NCI-H2029 treated with DMSO at 0.1 percent for 48 hours (cell line): ENCODE measurements at regions not wholly inside any gene's neighbourhood (a gene's known extent, or its start where the extent isn't known, plus 50 kb on each side); places are given as distances from the start of the nearest gene placed in this dataset.
"Not testable (repeated sequence)": the region's sequence is repeated elsewhere in the genome, so short reads cannot be mapped to it uniquely, and the experiment has no call there.

ENCODE experiments used
- DNase-seq: peaks from one replicate; lab custom pipeline; 2025; lab: John Stamatoyannopoulos, UW

GRCh38 chr17:70437656-70438055, 268.3 kb downstream of the KCNJ2 start:
- no peak for DNase-seq

GRCh38 chr17:70446446-70446845, 277.1 kb downstream of the KCNJ2 start:
- no peak for DNase-seq

GRCh38 chr17:70447588-70447987, 278.3 kb downstream of the KCNJ2 start:
- DNase-seq = peak; percentile 3

DNA sequence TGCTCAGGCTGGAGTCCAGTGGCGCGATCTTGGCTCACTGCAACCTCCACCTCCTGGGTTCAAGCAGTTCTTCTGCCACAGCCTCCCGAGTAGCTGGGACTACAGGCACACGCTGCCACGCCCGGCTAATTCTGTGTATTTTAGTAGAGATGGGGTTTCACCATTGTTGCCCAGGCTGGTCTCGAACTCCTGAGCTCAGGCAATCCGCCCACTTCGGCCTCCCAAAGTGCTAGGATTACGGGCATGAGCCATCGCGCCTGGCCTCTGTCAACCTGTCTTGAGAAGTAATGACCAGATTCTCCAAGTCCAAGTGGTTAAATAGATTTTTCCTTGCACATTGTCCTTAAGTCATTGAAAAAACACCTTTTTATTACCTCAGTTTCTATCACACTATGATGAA, 283.7 kb downstream of the KCNJ2 start:
- DNase-seq = not testable (repeated sequence)

DNA sequence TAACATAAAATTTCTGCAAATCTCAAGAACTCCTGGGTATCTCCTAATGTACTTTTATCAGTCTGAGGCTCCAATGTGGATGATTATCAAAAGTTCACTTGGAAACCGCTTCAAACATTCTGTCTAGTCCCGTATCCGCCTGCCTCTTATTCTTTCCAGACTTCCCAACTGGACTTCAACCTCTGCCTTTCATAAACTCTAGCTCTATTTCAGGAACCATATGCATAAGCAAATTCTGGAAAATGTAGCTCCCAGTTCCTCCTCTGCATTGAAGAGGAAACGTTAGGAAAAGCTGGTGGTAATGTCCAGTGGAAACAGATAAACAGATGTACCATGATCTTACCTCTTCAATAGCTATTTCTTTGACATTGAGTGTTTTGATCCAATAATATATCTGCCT, 285.0 kb downstream of the KCNJ2 start:
- DNase-seq = no peak

GRCh38 chr17:70454908-70455307, 285.6 kb downstream of the KCNJ2 start:
- DNase-seq = no peak

DNA sequence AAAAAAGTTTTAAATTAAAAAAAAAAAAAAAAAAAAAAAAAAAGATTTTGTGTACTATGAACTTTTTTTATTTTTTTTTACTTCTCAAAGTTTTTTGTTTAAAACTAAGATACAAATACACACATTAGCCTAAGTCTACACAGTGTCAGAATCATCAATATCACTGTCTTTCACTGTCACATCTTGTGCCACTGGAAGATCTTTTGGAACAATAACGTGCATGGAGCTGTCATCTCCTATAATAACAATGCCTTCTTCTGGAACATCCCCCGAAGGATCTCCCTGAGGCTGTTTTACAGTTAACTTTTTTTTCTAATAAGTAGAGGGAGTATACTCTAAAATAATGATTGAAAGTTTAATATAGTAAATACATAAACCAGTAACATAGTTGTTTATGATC, 295.7 kb downstream of the KCNJ2 start:
- DNase-seq = no peak

DNA sequence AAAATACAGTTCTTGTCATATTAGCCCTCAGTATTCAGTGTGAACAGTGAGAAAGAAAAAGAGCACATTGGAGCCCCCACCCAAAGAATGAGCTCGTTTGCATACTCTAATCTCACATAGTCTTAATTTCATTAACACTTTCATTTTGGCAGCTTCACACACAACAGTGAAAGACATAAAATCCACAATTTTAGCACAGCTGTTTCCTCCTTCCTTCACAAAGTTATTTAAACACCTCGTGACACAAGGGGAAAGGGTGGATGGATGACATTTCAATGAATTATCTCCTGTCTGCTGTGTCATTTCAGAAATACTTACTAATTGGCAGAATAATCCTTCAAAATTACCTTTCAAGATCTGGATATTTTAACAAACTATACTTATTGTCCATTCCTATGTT, 299.3 kb downstream of the KCNJ2 start:
- no peak for DNase-seq

GRCh38 chr17:70473049-70473448, 303.7 kb downstream of the KCNJ2 start:
- no peak for DNase-seq

- DNase-seq = no peak
These were observed 307.0 kb downstream of the KCNJ2 start for GRCh38 chr17:70476368-70476767.

- DNase-seq = no peak
These were observed 309.6 kb downstream of the KCNJ2 start for GRCh38 chr17:70478902-70479301.

- DNase-seq = no peak
These were observed 310.4 kb downstream of the KCNJ2 start for GRCh38 chr17:70479779-70480178.

DNA sequence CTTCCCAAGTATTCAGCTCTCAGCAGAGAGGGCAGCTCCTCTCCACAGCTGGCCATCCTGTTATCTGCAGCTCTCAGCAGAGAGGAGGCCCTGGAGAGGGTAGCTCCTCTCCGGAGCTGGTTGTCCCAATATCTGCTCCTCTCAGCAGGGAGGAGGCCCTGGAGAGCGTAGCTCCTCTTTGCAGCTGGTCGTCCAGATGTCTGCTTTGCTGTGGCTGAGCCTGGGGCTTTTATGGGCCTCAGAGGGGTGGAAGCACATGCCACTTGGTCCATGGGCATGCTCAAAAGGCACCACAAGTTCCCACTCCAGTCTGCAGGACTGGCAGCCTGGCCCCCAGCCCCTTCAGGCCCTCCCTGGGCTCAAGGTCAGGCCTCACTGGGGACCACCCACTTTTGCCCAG, 314.3 kb downstream of the KCNJ2 start:
- DNase-seq = no peak

DNA sequence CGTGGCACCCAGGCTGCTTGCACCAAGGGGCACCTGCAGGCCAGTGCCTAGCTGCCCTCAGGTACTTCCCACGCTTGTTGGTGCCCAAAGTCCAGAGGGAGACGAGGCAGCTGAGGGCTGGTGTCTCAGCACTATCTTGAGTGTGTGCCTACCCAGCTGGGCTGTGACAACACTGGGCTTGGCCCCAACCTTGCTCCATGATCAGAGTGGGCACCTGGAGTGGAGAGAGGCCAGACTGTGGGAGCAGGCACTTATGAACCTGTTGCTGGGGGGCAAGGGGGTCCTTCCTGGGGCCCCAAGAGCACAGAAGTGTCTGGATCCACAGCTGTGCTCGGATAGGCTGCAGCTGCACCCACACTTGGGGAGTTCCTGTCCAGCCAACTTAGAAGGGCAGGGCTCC, 314.7 kb downstream of the KCNJ2 start:
- DNase-seq = no peak

GRCh38 chr17:70484496-70484895, 315.2 kb downstream of the KCNJ2 start:
- DNase-seq = no peak

GRCh38 chr17:70492368-70492767, 323.0 kb downstream of the KCNJ2 start:
- DNase-seq = no peak

DNA sequence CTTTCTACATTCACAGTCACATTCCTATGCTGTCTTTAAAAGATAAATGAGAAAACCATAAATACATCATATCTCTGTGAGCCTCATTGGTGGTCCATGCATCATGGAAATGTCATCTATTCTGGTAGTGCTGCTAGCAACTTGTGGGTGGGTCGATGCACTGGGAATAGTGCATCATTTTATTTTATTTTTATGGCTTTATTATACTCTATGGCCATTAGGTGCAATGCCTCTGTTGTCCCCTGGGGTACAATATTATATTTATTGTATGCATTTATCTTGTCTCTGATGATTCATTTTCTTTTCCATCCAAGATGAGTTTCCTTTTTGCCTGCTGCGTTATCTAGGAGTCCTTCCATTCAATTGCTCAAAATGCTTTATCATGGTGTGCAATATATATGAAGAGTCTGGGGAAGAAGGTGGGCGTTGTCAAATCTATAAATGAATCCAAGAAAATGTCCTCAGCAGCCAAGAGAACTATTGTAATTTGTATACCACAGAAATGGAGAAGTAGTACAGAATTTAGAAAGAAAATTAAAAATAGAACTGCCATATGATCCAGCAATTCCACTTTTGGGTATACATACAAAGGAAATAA, 324.0 kb downstream of the KCNJ2 start:
- no peak for DNase-seq

GRCh38 chr17:70498631-70499030, 329.3 kb downstream of the KCNJ2 start:
- DNase-seq = no peak

GRCh38 chr17:70499067-70499786, 329.9 kb downstream of the KCNJ2 start:
- DNase-seq = no peak

DNA sequence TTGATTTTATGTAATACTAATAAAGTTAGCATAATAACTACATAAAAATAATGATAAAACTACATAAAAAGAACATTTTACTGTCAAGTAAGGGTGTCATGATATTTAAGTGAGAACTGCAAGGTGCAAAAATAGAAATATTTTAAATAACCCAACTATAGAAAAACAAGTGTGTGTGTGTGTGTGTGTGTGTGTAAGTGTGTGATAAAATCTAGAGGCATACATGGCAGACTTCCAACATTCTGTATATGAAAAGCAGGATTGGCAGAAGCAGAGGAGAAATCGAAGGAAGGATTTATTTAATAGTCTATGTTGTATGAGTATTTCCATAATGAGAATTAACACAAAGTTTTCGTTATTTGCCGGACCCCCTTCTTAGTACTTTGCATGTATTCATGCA, 334.1 kb downstream of the KCNJ2 start:
- no peak for DNase-seq

DNA sequence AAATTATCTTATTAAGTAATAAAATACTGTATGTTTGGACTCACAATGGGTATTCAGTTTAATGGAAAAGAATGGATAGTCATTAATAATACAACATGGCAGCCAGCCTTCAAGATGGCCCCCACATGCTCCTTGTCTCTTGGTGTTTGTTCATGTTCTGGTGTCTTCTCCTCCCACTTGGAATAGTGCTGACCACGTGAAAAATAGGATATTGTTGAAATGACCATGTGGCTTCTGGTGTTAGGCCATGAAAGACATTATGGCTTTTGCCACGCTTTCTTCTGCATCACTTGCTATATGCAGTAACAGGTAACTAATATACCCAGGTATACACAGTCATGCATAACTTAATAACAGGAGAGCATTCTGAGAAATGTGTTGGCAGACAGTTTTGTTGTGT, 341.0 kb downstream of the KCNJ2 start:
- no peak for DNase-seq

DNA sequence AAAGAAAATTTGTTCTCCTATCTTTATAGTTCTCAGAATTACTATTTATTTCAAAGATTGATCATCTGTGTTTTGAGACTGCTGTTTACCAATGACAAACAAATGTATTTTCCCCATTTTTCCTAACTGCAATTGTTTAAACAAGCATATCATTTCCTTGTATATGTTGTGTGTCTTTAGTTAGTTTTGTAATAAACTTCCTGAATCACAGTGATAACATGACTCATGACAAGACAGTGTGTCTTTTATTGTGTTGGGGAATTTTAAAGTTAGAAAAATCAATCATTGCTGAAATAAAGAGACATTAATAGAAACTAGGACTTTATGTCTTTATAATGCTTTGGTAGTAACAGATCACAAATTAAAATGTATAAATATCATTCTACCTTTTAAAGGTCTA, 348.5 kb downstream of the KCNJ2 start:
- DNase-seq = no peak

DNA sequence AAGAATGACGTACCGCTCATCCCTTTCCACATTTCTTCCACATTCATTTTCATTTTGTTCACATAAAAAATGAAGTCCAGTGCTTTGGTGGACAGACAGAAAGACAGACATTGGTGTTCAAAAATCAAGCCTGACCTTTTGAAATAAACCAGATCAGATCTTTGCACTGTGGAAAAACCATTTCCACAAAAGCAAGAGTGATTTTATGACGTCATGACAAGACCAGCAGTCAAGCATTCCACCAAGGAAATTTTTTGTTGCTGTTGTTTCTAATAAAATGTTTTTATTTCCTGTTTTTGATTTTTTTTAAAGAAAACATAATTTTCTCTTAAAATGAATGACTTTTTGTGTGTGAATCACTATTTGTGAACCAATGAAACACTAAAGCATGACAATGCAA, 350.0 kb downstream of the KCNJ2 start:
- DNase-seq = no peak

DNA sequence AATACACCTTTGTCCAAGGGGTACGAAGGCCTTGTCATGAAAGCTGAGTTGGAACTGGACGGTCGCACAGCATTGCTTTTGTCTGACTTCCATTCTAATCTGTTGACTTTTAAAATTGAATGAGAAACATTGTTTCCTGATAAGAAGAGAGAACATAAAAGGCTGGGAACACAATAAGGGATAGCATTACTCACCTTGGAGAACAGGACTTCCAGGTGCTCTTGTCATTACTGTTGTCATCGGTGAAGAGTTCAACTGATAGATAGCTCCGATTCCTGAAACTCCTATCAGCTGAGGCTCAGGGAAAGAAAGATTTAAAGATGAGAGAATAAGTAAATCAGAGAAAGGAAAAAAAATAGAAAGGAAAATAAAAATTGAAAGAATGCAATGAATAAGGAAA, 351.1 kb downstream of the KCNJ2 start:
- no peak for DNase-seq
